ENCODE measurements at regions not wholly inside any gene's neighbourhood (a gene's known extent, or its start where the extent isn't known, plus 50 kb on each side); places are given as distances from the start of the nearest gene placed in this dataset.

DNA sequence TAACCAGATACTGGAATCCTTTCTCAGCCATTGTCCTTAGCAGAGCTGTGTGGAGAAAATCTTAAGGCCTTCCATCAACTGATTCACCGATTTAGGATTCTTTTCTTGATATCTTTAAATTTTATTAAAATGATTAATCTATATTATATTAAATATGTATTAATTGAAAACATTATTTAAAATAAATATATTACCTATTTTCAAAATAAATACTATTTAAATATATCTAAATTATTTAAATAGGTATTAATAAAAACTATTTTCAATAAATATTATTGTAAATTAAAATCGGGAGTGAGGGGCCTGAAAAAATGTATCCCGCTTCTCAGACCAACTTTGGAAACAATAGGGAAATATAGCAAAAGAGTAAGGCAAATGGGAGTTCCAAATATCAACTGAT, 94.0 kb upstream of the HPF1 start:
- TF ChIP-seq CTCF (IDR thresholded peaks at IDR 0.05) (no peak), POLR2A (IDR thresholded peaks at IDR 0.05) (no peak)
